GM06990 (cell line): ENCODE measurements at regions not wholly inside any gene's neighbourhood (a gene's known extent, or its start where the extent isn't known, plus 50 kb on each side); places are given as distances from the start of the nearest gene placed in this dataset.

Experiments used
- DNase-seq: peaks from one replicate; pipeline ENCODE4 v3.0.0-alpha.2; 2011; ENCODE audit not compliant: insufficient read length; ENCODE audit errors: extremely low read depth
- H3K27me3 ChIP-seq: replicated peaks from 2 replicates; pipeline ENCODE4 v1.6.0; 2011; ENCODE audit warnings: low read length; ENCODE audit not compliant: control insufficient read depth, insufficient read depth
- H3K36me3 ChIP-seq: 2 replicates; pipeline ENCODE4 v1.5.1; 2011; ENCODE audit warnings: low read length; ENCODE audit not compliant: control insufficient read depth, insufficient read depth
- H3K4me3 ChIP-seq: replicated peaks from 2 replicates; pipeline ENCODE4 v1.5.1; 2011; ENCODE audit warnings: low read depth, mild to moderate bottlenecking, control low read depth, low read length
- TF ChIP-seq, protein P1 (sequence below): IDR thresholded peaks from 2 replicates; pipeline ENCODE4 v1.5.1; 2011; ENCODE audit warnings: low read length, control low read depth, mild to moderate bottlenecking, inconsistent platforms; ENCODE audit not compliant: insufficient read depth, poor library complexity, severe bottlenecking

DNA sequence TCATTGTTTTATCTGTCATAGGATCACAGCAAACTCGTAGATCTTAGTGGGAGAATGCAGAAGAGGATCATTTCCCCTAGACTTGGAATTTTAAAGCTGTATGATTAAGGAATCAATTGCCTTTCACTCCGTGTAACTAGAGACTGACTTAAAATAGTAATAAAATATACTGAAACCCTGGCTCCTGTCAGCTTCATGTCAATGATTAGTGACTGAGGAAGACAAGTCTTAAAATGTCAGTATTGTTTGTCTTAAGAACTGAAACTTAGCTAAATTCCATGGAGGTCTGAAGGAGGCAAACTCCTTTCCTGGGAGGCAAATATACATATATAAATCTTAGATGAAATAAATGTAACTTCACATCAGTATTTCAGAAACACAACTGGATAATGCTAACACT lies 1016.7 kb upstream of the PCDH10 start:
- TF ChIP-seq, protein P1, sequence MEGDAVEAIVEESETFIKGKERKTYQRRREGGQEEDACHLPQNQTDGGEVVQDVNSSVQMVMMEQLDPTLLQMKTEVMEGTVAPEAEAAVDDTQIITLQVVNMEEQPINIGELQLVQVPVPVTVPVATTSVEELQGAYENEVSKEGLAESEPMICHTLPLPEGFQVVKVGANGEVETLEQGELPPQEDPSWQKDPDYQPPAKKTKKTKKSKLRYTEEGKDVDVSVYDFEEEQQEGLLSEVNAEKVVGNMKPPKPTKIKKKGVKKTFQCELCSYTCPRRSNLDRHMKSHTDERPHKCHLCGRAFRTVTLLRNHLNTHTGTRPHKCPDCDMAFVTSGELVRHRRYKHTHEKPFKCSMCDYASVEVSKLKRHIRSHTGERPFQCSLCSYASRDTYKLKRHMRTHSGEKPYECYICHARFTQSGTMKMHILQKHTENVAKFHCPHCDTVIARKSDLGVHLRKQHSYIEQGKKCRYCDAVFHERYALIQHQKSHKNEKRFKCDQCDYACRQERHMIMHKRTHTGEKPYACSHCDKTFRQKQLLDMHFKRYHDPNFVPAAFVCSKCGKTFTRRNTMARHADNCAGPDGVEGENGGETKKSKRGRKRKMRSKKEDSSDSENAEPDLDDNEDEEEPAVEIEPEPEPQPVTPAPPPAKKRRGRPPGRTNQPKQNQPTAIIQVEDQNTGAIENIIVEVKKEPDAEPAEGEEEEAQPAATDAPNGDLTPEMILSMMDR, result no peak
- H3K27me3 ChIP-seq, result no peaks in the 10 kb centered on the region
- DNase-seq, result no peak
- H3K36me3 ChIP-seq, result no peaks in the 10 kb centered on the region
- H3K4me3 ChIP-seq, result no peak overlapping the region

DNA sequence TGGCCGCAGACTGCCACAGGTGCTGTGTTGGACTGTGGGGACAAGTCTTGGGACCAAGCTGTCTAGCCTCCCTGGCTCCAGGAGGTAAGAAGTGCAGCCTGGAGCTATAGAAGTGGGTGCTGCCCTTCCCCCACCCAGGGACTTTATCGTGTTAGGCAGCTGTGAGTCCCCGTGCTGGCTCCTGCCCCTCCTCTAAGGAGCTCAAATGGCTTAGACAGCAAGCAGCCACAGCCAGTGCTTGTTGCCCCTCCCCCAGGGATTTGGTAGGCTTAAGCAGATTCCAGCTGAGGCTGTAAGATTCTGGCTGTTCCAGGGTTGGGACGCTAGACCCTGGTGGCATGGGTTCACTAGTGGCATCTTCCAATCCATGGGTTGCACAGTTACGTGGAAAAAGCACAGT lies 979.4 kb upstream of the PCDH10 start:
- TF ChIP-seq, protein P1, result no peak
- no peaks in the 10 kb centered on the region for H3K36me3 ChIP-seq
- no peak for DNase-seq
- no peak overlapping the region for H3K4me3 ChIP-seq
- no peaks in the 10 kb centered on the region for H3K27me3 ChIP-seq

DNA sequence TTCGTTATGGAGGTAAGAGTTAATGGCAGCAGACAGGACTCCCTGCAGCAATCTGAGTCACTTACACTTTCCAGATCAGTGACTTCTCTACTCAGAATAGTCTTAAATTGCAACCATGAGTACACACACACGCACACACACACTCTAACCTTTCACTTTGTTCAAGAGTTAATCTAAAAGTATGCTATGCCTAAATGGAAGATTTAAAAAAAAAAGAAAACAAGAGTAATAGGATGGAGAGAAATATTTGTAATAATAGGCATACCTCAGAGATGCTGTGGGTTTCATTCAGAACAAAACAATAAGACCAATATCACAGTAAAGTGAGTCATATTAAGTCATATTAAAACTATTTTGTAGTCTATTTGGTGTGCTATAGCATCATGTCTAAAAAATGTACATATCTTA lies 969.1 kb upstream of the PCDH10 start:
- Histone ChIP-seq H3K27me3 (no peaks in the 10 kb centered on the region), H3K36me3 (no peaks in the 10 kb centered on the region), H3K4me3 (no peak overlapping the region)
- DNase-seq, result no peak
- TF ChIP-seq, protein P1, result no peak

DNA sequence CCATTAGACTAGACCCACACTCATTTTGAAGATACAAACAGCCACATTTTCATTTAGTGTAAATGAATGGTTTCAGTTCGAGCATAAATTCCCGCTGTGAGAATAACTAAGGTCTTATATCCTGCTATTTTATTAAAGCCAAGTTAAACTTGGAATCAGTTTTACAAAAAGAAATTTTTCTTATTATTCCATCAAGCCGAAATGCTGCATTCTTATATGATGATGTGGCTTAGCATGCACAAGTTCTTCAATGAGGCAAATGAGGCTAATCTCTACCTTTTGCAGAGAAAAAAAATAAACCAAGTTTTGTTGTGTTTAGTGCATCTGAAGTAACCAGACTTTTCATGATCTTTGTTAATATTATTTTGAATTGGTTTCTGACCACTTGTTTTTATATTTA lies 953.9 kb upstream of the PCDH10 start:
- no peaks in the 10 kb centered on the region for H3K27me3 ChIP-seq
- TF ChIP-seq, protein P1, result no peak
- DNase-seq, result no peak
- no peak overlapping the region for H3K4me3 ChIP-seq
- no peaks in the 10 kb centered on the region for H3K36me3 ChIP-seq

DNA sequence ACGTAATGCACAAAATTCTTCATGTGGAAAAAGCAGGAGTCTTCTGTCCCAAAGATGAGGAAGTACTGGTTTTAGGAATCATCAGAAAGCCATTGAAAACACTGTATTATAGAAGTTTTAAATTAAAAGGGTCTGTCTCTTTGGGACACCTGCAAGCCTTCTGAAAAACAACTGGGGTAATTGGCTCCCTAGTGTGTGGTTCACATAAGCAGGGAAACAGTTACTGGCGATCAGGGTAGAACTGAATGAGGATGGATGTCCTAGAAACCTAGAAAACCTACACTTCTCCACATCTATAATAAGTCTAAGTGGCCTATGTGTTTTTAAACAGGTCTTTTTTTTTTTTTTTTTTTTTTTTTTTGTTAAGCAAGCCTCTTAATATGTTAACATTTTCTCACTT lies 945.5 kb upstream of the PCDH10 start:
- TF ChIP-seq, protein P1, result no peak
- Histone ChIP-seq H3K36me3 (no peaks in the 10 kb centered on the region), H3K27me3 (no peaks in the 10 kb centered on the region), H3K4me3 (no peak overlapping the region)
- no peak for DNase-seq

DNA sequence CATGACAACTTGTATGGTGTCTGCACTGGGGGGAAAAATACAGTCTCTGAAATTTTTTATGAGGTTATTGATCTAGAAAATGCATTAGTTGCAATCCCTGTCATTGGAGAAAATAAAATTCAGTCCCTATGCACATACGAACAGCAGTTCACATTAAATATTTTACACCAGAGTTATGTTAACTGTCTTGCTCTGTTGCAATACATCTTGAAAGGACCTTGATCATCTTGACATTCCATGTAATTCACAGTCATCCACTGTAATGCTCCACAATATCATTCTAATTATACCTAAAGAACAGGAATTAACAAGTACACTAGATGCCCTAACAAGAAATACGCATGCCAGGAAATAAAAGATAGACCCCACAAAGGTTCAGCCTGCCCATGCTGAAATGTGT lies 934.6 kb upstream of the PCDH10 start:
- TF ChIP-seq, protein P1, result no peak
- Histone ChIP-seq H3K36me3 (no peaks in the 10 kb centered on the region), H3K27me3 (no peaks in the 10 kb centered on the region), H3K4me3 (no peak overlapping the region)
- DNase-seq, result no peak
